ENCODE measurements at regions not wholly inside any gene's neighbourhood (a gene's known extent, or its start where the extent isn't known, plus 50 kb on each side); places are given as distances from the start of the nearest gene placed in this dataset.

- CTCF ChIA-PET = no interaction called here
- no TSS peak for BruUV-seq (replicated peaks)
- Histone ChIP-seq H3K27me3 (replicated peaks; ENCODE audit: insufficient read depth, low read depth, low read length, poor library complexity) (no peaks in the 10 kb centered on the region), H3K36me3 (ENCODE audit: insufficient read depth, low read length, poor library complexity, severe bottlenecking) (no peaks in the 10 kb centered on the region), H3K9me3 (ENCODE audit: low read depth, low read length, poor library complexity, severe bottlenecking) (peaks cover 8% of the 10 kb centered on the region), H3K4me3 (ENCODE audit: low read depth, low read length, poor library complexity, severe bottlenecking) (no peak overlapping the region), H3K4me1 (ENCODE audit: insufficient read depth, low read length, poor library complexity, severe bottlenecking) (no peaks in the 10 kb centered on the region), H3K27ac (ENCODE audit: low read depth, low read length, poor library complexity, severe bottlenecking) (no peak overlapping the region)
- DNase-seq (ENCODE audit: low spot score) = no peak
- intact Hi-C loops (cut with micrococcal nuclease; ENCODE audit: unreplicated experiment) = no loop called here
- no peak for TF ChIP-seq EZH2 (IDR thresholded peaks at IDR 0.05; ENCODE audit: borderline replicate concordance, low read depth, low read length, poor library complexity, severe bottlenecking)
- no peak for TF ChIP-seq CTCF (conservative IDR thresholded peaks at IDR 0.05; ENCODE audit: low read depth, low read length)
- POLR2A ChIA-PET (ENCODE audit: low non-redundant PET) = no interaction called here
Observed at GRCh38 chr2:34204560-34204959, 605.5 kb upstream of the FAM98A start.

- Histone ChIP-seq H3K36me3 (ENCODE audit: insufficient read depth, low read length, poor library complexity, severe bottlenecking) (no peaks in the 10 kb centered on the region), H3K27ac (ENCODE audit: low read depth, low read length, poor library complexity, severe bottlenecking) (no peak overlapping the region), H3K9me3 (ENCODE audit: low read depth, low read length, poor library complexity, severe bottlenecking) (no peaks in the 10 kb centered on the region), H3K4me1 (ENCODE audit: insufficient read depth, low read length, poor library complexity, severe bottlenecking) (no peaks in the 10 kb centered on the region), H3K27me3 (replicated peaks; ENCODE audit: insufficient read depth, low read depth, low read length, poor library complexity) (no peaks in the 10 kb centered on the region), H3K4me3 (ENCODE audit: low read depth, low read length, poor library complexity, severe bottlenecking) (no peak overlapping the region)
- ChIA-PET POLR2A (ENCODE audit: low non-redundant PET) (no interaction called here), CTCF (no interaction called here)
- no peak for DNase-seq (ENCODE audit: low spot score)
- intact Hi-C loops (cut with micrococcal nuclease; ENCODE audit: unreplicated experiment) = no loop called here
- BruUV-seq (replicated peaks) = no TSS peak
- TF ChIP-seq CTCF (conservative IDR thresholded peaks at IDR 0.05; ENCODE audit: low read depth, low read length) (no peak), EZH2 (IDR thresholded peaks at IDR 0.05; ENCODE audit: borderline replicate concordance, low read depth, low read length, poor library complexity, severe bottlenecking) (no peak)
Observed at GRCh38 chr2:34201099-34201498, 602.0 kb upstream of the FAM98A start.

GRCh38 chr2:34199971-34200370, 600.9 kb upstream of the FAM98A start:
- DNase-seq (ENCODE audit: low spot score) = no peak
- Histone ChIP-seq H3K4me1 (ENCODE audit: insufficient read depth, low read length, poor library complexity, severe bottlenecking) (no peaks in the 10 kb centered on the region), H3K27ac (ENCODE audit: low read depth, low read length, poor library complexity, severe bottlenecking) (no peak overlapping the region), H3K36me3 (ENCODE audit: insufficient read depth, low read length, poor library complexity, severe bottlenecking) (no peaks in the 10 kb centered on the region), H3K9me3 (ENCODE audit: low read depth, low read length, poor library complexity, severe bottlenecking) (no peaks in the 10 kb centered on the region), H3K4me3 (ENCODE audit: low read depth, low read length, poor library complexity, severe bottlenecking) (no peak overlapping the region), H3K27me3 (replicated peaks; ENCODE audit: insufficient read depth, low read depth, low read length, poor library complexity) (no peaks in the 10 kb centered on the region)
- ChIA-PET CTCF (no interaction called here), POLR2A (ENCODE audit: low non-redundant PET) (no interaction called here)
- TF ChIP-seq CTCF (conservative IDR thresholded peaks at IDR 0.05; ENCODE audit: low read depth, low read length) = no peak
- TF ChIP-seq EZH2 (IDR thresholded peaks at IDR 0.05; ENCODE audit: borderline replicate concordance, low read depth, low read length, poor library complexity, severe bottlenecking) = no peak
- intact Hi-C loops (cut with micrococcal nuclease; ENCODE audit: unreplicated experiment) = no loop called here
- BruUV-seq (replicated peaks) = no TSS peak
